Natural killer cell treated with Interleukin-12 subunit alpha and Interleukin-12 subunit beta and Interleukin-15 and Interleukin-18, amount 100 ng/mL, for 72 hours (primary cell): ENCODE measurements at regions not wholly inside any gene's neighbourhood (a gene's known extent, or its start where the extent isn't known, plus 50 kb on each side); places are given as distances from the start of the nearest gene placed in this dataset.
"Not testable (repeated sequence)": the region's sequence is repeated elsewhere in the genome, so short reads cannot be mapped to it uniquely, and the experiment has no call there.

Experiments
- ATAC-seq, 2 donors: fragments of 150-1000 bp; cut with Tn5 transposase in 1 of 2; sonication (Bioruptor Pico), chemical (Tn5 transposase) in 1 of 2; 2 replicates each; pipeline ENCODE4 v1.10.0; 2021
- DNase-seq: peaks from one replicate; pipeline ENCODE4 v3.0.0; 2022; ENCODE audit warnings: low spot score
- H3K27ac Mint-ChIP-seq, 2 donors: 1 replicate in 1 of 2; 2 replicates in 1 of 2; pipeline ENCODE4 v1.8.0; 2022; ENCODE audit warnings: mixed read lengths in 2 of 2, mild to moderate bottlenecking in 1 of 2, moderate library complexity in 1 of 2
- H3K27me3 Mint-ChIP-seq, 2 donors: 1 replicate in 1 of 2; 2 replicates in 1 of 2; pipeline ENCODE4 v1.8.0; 2022; ENCODE audit warnings: mixed read lengths in 2 of 2
- H3K36me3 Mint-ChIP-seq: one replicate; pipeline ENCODE4 v1.8.0; 2022; ENCODE audit warnings: mixed read lengths
- H3K4me1 Mint-ChIP-seq, 2 donors: 1 replicate in 1 of 2; 2 replicates in 1 of 2; pipeline ENCODE4 v1.8.0; 2022; ENCODE audit warnings: low read depth in 2 of 2, mixed read lengths in 2 of 2, mild to moderate bottlenecking in 1 of 2
- H3K4me3 Mint-ChIP-seq: one replicate; pipeline ENCODE4 v1.8.0; 2022; ENCODE audit warnings: mixed read lengths
- H3K9me3 Mint-ChIP-seq: 2 replicates; pipeline ENCODE4 v1.8.0; 2022; ENCODE audit warnings: mixed read lengths

DNA sequence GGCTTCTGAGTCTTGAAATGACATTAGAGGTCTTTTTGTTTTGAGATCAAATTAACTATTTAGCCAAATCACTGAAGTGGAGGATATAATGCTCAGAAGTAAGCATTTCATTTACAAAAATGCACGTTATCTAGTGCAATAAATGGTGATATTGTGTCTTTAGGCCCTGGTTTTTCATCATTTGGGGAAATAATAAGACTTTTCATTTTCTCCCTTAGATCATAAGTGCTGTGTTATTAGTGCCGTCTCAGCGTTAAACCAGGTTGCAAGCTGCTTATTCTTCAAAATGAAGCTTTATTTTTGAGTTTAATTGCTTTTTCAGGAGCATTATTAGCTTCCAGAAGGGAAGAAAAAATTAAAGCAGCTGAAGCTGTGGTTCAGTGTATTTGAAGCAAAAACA lies 1416.8 kb upstream of the GOT2 start:
- ATAC-seq: no peak
- H3K4me1 Mint-ChIP-seq: no peaks in the 10 kb centered on the region
- H3K27me3 Mint-ChIP-seq: no peaks in the 10 kb centered on the region
- no peak overlapping the region for H3K27ac Mint-ChIP-seq
- peaks cover 11% of the 10 kb centered on the region for H3K36me3 Mint-ChIP-seq
- H3K4me3 Mint-ChIP-seq: no peak overlapping the region
- DNase-seq: no peak
- H3K9me3 Mint-ChIP-seq: peaks cover 25% of the 10 kb centered on the region

DNA sequence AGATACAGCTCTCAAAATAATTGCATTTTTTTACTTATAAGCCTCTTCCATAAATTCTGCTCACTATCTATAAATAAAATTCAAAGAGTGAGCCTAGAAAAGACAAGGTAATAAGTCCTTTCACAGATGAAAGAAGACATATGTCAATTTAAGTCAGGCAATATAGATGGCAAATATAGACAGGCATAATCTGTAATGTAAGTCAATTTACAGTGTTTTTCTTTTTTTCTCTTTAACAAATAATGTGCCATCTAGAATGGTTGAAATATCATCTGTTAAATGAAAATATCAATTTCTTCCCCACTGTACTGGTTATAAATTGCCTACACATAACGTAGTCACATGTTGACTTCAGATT lies 1409.2 kb upstream of the GOT2 start:
- H3K4me1 Mint-ChIP-seq: no peaks in the 10 kb centered on the region
- H3K4me3 Mint-ChIP-seq: no peak overlapping the region
- H3K27me3 Mint-ChIP-seq: no peaks in the 10 kb centered on the region
- H3K27ac Mint-ChIP-seq: no peak overlapping the region
- peaks cover 13% of the 10 kb centered on the region for H3K36me3 Mint-ChIP-seq
- no peak for DNase-seq
- H3K9me3 Mint-ChIP-seq: peaks cover 16% of the 10 kb centered on the region
- no peak for ATAC-seq

DNA sequence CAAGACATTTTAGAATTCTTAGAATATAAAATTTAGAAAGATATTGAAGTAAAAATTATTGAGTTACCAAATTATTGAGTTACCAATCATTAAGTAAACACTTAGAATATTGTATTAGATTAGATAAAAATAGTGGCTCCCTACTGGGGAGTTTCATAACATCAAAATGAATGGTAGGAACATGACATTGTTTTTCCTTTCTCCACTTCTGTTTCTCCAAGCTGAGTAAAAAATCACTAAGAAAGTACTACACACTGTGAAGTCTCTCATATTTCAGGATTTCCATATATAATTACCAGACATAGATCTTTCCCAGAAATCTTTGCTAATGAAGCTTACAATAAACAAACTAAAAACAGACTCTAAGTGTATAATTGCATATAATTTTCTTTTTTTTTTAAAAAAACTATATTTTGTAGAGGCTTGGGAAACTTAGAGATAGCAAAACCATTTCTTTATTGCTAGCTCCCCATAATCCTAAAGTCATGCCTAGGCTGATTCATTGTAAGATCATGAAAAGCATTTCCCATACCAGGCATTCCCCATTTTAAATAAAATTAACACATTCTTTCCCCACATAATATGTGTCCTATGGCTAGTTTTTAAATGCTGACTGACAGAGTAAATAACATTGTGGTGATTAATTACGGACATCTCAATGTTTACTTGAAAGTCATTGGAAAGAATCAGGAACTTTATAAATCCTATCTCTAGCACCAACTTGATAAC lies 1408.7 kb upstream of the GOT2 start:
- H3K27ac Mint-ChIP-seq: no peak overlapping the region
- peaks cover 16% of the 10 kb centered on the region for H3K36me3 Mint-ChIP-seq
- DNase-seq: no peak
- no peak for ATAC-seq
- H3K27me3 Mint-ChIP-seq: no peaks in the 10 kb centered on the region
- H3K9me3 Mint-ChIP-seq: peaks cover 17% of the 10 kb centered on the region
- H3K4me3 Mint-ChIP-seq: no peak overlapping the region
- H3K4me1 Mint-ChIP-seq: no peaks in the 10 kb centered on the region

DNA sequence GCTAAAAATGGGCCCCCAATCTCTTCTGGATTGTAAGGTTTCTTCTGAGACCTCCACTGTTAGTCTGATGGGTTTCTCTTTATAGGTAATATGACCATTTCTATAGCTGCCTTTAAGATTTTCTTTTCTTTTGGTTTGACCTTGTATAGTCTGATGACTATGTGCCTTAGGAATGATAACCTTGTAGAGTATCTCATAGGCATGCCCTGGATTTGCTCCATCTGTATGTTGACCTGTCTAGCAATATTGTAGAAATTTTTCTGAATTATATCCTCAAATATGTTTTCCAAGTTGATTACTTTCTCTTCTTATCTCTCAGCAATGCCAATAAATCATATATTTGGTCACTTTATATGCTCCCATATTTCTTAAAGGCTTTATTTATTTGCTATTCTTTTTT lies 1403.8 kb upstream of the GOT2 start:
- no peaks in the 10 kb centered on the region for H3K4me1 Mint-ChIP-seq
- DNase-seq: no peak
- H3K27ac Mint-ChIP-seq: no peak overlapping the region
- no peak for ATAC-seq
- no peak overlapping the region for H3K4me3 Mint-ChIP-seq
- peaks cover 16% of the 10 kb centered on the region for H3K36me3 Mint-ChIP-seq
- H3K9me3 Mint-ChIP-seq: peaks cover 13% of the 10 kb centered on the region
- no peaks in the 10 kb centered on the region for H3K27me3 Mint-ChIP-seq

DNA sequence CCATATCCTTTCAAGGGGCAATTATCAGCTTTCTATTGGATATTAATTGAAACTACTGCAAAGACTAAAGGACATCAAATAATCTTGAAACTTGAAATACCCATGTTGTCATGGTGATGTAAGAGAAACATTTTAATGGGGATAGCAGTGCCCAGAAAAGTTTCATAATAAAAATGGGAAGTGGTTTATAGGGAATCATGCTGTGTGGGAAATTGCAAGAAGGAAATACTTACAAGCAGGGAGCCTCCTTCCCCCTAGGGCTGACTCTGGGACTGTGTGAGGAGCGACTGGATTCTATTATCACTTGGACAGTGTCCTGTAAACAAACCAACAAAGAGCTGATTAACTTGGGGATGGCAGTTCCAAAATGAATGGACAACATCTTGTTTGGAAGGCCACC lies 1393.1 kb upstream of the GOT2 start:
- ATAC-seq: no peak
- Mint-ChIP-seq H3K36me3 (peaks cover 9% of the 10 kb centered on the region), H3K9me3 (peaks cover 6% of the 10 kb centered on the region), H3K27ac (no peak overlapping the region), H3K4me3 (no peak overlapping the region), H3K27me3 (no peaks in the 10 kb centered on the region), H3K4me1 (no peaks in the 10 kb centered on the region)
- DNase-seq: no peak

DNA sequence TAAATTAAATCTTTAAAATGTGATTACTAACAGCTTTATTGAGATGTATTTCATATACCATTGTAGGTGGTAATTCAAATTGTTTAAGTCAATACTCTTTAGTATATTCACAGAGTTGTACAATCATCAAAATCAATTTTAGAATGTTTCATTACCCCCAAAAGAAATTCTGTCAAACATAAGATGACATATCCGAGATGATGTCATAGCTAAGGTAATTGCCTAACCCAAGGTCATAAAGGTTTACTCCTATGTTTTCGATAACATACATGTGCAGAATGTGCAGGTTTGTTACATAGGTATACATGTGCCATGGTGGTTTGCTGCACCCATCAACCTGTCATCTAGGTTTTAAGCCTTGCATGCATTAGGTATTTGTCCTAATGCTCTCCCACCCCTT lies 1392.0 kb upstream of the GOT2 start:
- H3K4me1 Mint-ChIP-seq, ATAC-seq, H3K27me3 Mint-ChIP-seq, DNase-seq, H3K4me3 Mint-ChIP-seq, H3K27ac Mint-ChIP-seq, H3K36me3 Mint-ChIP-seq: not testable (repeated sequence)
- peaks cover 10% of the 10 kb centered on the region for H3K9me3 Mint-ChIP-seq

DNA sequence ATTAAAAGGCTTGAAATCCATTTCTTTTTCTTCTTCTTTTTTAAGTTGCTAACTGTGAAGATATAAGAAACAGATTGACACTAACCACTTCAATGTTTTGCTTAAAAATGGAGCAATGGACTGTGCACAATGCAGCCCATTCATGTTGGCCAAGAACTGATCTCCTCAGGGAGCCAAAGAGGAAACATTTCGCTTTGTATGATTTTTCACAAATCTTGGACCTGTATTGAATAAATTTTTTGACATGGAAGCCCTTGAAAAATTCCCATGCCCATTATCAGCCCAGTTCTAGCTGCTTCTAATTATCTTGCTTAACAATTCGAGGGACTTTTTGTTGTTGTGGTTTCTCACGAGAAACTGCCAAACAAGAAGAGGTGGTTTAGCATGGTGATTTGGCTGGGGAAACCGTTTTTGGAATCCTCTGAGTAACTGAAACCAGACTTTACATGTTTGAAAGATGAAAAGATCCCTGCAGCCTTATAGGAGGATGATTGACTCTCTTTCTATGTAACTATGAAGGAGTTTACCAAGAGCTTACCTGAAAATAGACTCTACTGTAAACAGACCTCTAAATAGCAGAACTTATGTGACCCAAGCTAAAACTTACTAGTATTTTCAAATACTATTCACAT lies 1389.4 kb upstream of the GOT2 start:
- peaks cover 13% of the 10 kb centered on the region for H3K36me3 Mint-ChIP-seq
- no peaks in the 10 kb centered on the region for H3K27me3 Mint-ChIP-seq
- no peaks in the 10 kb centered on the region for H3K4me1 Mint-ChIP-seq
- ATAC-seq: no peak
- H3K9me3 Mint-ChIP-seq: peaks cover 11% of the 10 kb centered on the region
- no peak overlapping the region for H3K4me3 Mint-ChIP-seq
- DNase-seq: no peak
- no peak overlapping the region for H3K27ac Mint-ChIP-seq

DNA sequence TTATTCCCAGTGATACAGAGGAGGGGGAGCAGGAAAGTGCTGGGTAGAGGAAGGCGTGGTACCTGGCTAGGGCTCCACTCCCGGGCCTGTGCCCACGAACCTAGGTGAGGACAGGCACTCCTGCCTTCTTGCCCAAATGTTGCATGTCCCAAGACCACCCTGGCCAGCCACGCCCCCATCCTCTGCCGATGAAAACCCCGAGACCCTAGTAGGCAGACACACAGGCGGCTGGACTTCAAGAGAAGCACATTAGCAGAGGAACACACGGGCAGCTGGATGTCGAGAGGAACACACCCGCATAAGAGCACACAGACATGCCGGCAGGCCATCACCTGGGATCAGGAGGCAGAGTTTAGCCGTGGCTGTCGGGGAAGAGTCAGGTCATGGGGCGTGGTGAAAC lies 1386.5 kb upstream of the GOT2 start:
- no peaks in the 10 kb centered on the region for H3K27me3 Mint-ChIP-seq
- no peak overlapping the region for H3K4me3 Mint-ChIP-seq
- no peak overlapping the region for H3K27ac Mint-ChIP-seq

DNA sequence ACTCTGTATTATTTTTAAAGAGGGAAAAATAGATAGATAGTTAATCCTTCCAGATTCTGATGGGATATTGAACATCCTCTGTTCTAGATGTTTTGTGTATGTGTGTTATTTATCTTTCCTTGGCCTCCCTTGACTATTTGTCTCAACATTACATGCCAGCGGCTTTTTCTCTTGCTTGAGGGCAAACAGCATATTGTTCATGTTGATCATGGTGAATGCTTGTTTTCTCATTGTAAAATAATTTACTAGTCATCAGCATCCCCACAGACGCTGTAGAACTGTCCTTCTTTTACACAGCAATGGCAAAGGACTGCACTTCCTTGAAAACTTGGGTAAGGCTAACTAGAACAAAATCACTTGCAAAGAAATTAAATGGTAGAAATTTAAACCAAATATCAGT lies 1376.4 kb upstream of the GOT2 start:
- H3K4me3 Mint-ChIP-seq: no peak overlapping the region
- no peaks in the 10 kb centered on the region for H3K4me1 Mint-ChIP-seq
- H3K36me3 Mint-ChIP-seq: no peaks in the 10 kb centered on the region
- ATAC-seq (no peak), DNase-seq (no peak)
- H3K9me3 Mint-ChIP-seq: peaks cover 12% of the 10 kb centered on the region
- no peak overlapping the region for H3K27ac Mint-ChIP-seq
- no peaks in the 10 kb centered on the region for H3K27me3 Mint-ChIP-seq

More for the DNA sequence above, 1386.5 kb upstream of the GOT2 start:
- ATAC-seq (no peak), DNase-seq (no peak)
- Mint-ChIP-seq H3K36me3 (peaks cover 8% of the 10 kb centered on the region), H3K4me1 (no peaks in the 10 kb centered on the region), H3K9me3 (peaks cover 13% of the 10 kb centered on the region)

DNA sequence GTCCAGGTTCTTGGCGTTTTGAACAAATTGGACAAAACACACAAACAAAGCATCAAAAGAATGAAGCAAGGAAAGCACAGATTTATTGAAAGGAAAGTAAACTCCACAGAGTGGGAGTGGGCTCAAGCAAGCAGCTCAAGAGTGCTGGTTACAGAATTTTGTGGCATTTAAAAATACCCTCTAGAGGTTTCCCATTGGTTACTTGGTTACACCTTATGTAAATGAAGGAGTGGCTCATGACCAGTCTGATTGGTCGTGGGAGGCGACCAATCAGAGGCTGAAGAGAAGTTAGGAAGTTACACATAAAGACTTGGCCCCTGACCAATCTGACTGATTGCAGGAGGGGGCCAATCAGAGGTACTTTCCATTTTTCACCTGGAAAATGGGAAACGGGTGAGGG lies 1373.8 kb upstream of the GOT2 start:
- Mint-ChIP-seq H3K9me3 (peaks cover 24% of the 10 kb centered on the region), H3K4me3 (no peak overlapping the region), H3K27ac (no peak overlapping the region), H3K4me1 (no peaks in the 10 kb centered on the region), H3K36me3 (no peaks in the 10 kb centered on the region), H3K27me3 (no peaks in the 10 kb centered on the region)
- ATAC-seq (no peak), DNase-seq (no peak)

DNA sequence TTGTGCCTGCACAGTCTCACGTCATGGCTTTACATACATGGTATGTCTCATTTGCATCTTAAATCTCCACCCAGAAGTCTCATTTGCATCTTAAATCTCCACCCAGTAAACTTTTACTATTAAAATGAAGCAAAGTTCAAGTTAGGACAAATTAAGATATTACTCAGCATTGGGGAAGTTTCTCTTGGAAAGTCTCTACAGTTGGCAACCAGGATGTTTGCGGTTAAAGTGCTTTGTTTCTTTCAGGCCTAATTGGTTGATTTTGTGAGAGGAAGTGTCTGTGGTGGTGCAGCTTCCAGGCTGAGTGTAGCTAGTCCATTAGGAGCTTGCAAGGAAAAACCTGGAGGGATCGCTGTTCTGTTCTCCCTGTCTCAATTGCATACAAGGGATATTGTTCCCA lies 1373.3 kb upstream of the GOT2 start:
- DNase-seq: no peak
- Mint-ChIP-seq H3K9me3 (peaks cover 21% of the 10 kb centered on the region), H3K27me3 (no peaks in the 10 kb centered on the region), H3K27ac (no peak overlapping the region), H3K36me3 (no peaks in the 10 kb centered on the region), H3K4me1 (no peaks in the 10 kb centered on the region), H3K4me3 (no peak overlapping the region)
- no peak for ATAC-seq

DNA sequence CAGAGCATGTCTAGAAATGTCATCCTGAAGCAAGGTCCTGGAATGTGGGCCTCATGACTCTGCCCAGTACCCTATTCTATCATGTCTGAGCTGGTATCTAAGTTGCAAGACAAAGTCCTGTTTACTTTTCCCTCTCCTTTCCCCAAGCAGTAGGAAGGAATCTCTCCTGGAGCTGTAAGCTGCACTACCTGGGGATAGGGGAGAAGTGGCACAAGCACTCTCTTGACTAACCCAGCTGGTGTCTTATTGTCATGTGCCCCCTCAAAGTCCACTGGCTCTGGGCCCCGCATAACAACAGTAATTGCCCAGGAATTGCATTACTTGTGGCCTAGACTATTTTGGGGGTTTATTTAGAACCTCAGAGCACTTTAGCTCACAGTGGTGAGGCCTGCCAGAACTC lies 1366.3 kb upstream of the GOT2 start:
- peaks cover 15% of the 10 kb centered on the region for H3K36me3 Mint-ChIP-seq
- H3K27ac Mint-ChIP-seq: no peak overlapping the region
- H3K9me3 Mint-ChIP-seq: peaks cover 33% of the 10 kb centered on the region
- H3K4me1 Mint-ChIP-seq: no peaks in the 10 kb centered on the region
- no peaks in the 10 kb centered on the region for H3K27me3 Mint-ChIP-seq
- ATAC-seq: no peak
- DNase-seq: no peak
- H3K4me3 Mint-ChIP-seq: no peak overlapping the region

DNA sequence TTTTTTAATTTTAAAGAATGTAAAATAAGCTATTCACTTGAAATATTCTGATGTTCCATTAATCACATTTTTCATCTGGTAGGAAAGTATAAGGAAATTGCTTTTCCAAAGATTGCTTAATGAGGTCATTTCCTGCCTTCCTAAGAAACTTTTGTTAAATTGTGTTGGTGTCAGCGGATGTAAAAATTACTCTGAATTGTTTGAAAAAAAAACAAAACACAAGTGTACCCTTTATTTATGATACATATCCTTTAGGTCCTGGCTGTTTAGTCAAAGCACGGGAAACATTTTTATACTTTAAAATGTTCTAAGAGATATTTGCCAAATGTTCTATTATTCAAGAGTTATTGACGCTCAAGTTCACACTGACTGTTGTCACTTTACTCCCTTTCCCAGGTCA lies 1357.4 kb upstream of the GOT2 start:
- Mint-ChIP-seq H3K9me3 (peaks cover 19% of the 10 kb centered on the region), H3K4me1 (no peaks in the 10 kb centered on the region), H3K27ac (no peak overlapping the region), H3K27me3 (no peaks in the 10 kb centered on the region), H3K36me3 (peaks cover 5% of the 10 kb centered on the region), H3K4me3 (no peak overlapping the region)
- no peak for ATAC-seq
- DNase-seq: no peak

DNA sequence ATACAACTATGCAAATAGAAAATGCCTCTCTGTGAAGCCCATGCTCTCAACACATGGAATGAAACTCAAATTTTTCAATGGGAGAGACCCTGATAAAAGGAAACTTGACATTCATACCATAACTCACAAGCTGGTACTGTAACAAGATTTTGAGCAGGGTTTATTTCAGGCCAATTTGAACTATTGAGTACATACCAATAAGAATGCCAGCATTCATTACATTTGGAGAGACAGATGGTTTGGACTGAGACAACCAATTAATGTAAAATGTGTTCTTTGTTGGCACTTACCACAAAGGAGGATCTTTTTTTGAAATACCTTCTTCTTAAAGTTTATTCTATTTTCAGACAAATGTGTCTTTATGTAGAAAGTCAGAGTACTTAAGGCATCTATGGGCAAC lies 1357.0 kb upstream of the GOT2 start:
- ATAC-seq (no peak), DNase-seq (no peak)
- Mint-ChIP-seq H3K4me3 (no peak overlapping the region), H3K36me3 (peaks cover 5% of the 10 kb centered on the region), H3K4me1 (no peaks in the 10 kb centered on the region), H3K27ac (no peak overlapping the region), H3K27me3 (no peaks in the 10 kb centered on the region), H3K9me3 (peaks cover 18% of the 10 kb centered on the region)

DNA sequence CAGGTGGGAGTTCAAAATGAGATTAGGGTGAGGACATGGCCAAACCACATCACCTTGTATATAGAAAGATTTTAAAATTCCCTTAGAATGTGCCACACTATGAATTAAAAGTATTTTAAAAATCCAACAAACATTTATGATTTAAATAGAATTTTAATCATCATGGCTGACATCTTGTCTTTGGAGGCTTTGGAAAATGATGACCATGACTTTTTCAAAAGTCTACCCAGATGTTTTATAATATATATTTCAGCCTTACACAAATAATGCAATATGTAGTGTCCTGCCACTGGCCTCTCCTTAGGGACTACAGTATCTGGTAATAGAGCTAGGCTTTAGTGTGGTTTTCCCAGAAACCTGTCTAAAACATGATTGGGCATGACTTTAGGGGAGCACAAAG lies 1353.4 kb upstream of the GOT2 start:
- DNase-seq: no peak
- H3K27me3 Mint-ChIP-seq: no peaks in the 10 kb centered on the region
- peaks cover 4% of the 10 kb centered on the region for H3K36me3 Mint-ChIP-seq
- peaks cover 22% of the 10 kb centered on the region for H3K9me3 Mint-ChIP-seq
- no peaks in the 10 kb centered on the region for H3K4me1 Mint-ChIP-seq
- ATAC-seq: no peak
- H3K4me3 Mint-ChIP-seq: no peak overlapping the region
- no peak overlapping the region for H3K27ac Mint-ChIP-seq
